ENCODE measurements at regions not wholly inside any gene's neighbourhood (a gene's known extent, or its start where the extent isn't known, plus 50 kb on each side); places are given as distances from the start of the nearest gene placed in this dataset.

DNA sequence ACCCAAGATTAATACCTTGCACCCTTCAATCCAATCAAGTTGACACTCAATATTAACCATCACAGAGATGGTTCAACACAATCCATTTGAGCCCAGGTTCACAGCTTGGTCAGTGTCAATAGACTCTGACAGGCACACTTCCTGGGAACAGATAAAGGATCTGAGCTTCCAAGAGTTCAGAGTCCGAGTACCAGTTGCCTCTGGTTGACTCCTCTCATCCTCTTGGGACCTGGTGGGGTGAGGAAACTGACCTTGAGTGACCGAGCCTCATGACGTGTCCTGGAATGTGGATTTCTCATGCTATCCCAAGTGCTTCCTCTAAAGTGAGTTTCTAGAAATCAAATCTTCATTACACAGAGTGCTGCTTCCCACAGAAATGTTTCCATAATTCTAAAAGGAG, 162.0 kb downstream of the CYP26A1 start:
- Histone ChIP-seq H3K27ac (no peak overlapping the region), H3K27me3 (no peaks in the 10 kb centered on the region), H3K4me3 (no peak overlapping the region), H3K36me3 (no peaks in the 10 kb centered on the region), H3K9me3 (no peaks in the 10 kb centered on the region), H3K4me1 (no peaks in the 10 kb centered on the region)
- no peak for DNase-seq (ENCODE audit: low spot score in 2 of 2)
- TF ChIP-seq, protein P1, sequence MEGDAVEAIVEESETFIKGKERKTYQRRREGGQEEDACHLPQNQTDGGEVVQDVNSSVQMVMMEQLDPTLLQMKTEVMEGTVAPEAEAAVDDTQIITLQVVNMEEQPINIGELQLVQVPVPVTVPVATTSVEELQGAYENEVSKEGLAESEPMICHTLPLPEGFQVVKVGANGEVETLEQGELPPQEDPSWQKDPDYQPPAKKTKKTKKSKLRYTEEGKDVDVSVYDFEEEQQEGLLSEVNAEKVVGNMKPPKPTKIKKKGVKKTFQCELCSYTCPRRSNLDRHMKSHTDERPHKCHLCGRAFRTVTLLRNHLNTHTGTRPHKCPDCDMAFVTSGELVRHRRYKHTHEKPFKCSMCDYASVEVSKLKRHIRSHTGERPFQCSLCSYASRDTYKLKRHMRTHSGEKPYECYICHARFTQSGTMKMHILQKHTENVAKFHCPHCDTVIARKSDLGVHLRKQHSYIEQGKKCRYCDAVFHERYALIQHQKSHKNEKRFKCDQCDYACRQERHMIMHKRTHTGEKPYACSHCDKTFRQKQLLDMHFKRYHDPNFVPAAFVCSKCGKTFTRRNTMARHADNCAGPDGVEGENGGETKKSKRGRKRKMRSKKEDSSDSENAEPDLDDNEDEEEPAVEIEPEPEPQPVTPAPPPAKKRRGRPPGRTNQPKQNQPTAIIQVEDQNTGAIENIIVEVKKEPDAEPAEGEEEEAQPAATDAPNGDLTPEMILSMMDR (IDR thresholded peaks at IDR 0.05) = no peak
- no peak for TF ChIP-seq POLR2AphosphoS5 (IDR thresholded peaks at IDR 0.05)
- intact Hi-C loops (cut with DNase I; ENCODE audit: low total_unique reads) = no loop called here

DNA sequence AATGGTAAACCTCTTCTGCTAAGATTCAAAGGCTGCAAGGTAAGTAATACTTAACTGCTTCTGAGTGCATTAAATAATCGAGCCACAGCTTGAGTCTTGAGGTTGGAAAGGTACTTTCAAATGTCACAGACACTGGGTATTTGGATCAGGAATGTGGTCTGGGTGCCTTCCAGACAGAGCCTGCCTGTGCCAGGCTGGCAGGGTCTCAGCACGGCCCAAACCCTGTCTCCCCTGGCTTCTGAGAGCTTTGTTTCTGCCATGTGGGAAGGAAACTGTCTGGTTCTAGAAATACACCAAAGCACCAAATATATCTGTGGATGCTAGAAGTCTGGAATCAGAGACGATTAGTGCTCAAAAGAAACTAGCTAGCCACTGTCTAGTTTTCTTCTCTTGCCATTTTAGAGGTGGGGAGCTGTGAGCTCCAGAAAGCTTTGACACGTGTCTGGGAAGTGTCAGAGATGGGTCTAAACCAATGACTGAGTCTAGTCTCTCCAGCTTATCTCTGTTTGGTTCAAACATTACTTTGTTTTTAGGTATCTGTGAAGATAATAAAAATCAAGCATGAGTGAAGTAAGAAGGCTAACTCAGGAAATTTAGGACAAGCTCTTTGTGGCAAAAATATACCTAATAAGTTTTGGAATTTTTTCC, 162.8 kb downstream of the CYP26A1 start:
- Histone ChIP-seq H3K27ac (no peak overlapping the region), H3K36me3 (no peaks in the 10 kb centered on the region), H3K4me3 (no peak overlapping the region), H3K9me3 (no peaks in the 10 kb centered on the region), H3K27me3 (no peaks in the 10 kb centered on the region), H3K4me1 (no peaks in the 10 kb centered on the region)
- intact Hi-C loops (cut with DNase I; ENCODE audit: low total_unique reads) = no loop called here
- DNase-seq (ENCODE audit: low spot score in 2 of 2) = no peak
- TF ChIP-seq, protein P1 (IDR thresholded peaks at IDR 0.05) = no peak
- TF ChIP-seq POLR2AphosphoS5 (IDR thresholded peaks at IDR 0.05) (no peak), POLR2A (IDR thresholded peaks at IDR 0.05) (no peak)

DNA sequence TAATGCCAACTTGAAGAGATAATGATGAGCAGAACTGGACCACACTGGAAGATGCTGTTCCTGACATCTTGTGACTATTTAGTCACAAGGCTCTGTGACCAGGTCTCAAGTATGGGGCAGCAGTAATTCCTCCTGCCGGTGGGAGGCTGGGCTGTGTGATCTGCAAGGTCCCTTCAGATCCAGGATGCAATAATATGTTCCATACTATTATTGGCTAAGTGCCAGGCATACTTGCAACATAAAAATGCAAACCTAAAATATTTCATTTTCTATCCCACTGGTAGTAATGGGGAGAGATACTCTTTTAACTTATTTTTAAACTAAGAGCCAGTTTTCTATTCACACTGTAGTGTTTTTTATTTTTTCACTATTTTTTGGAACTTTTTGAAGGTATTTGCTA, 171.5 kb downstream of the CYP26A1 start:
- intact Hi-C loops (cut with DNase I; ENCODE audit: low total_unique reads) = no loop called here
- H3K27me3 ChIP-seq = no peaks in the 10 kb centered on the region
- H3K4me1 ChIP-seq = no peaks in the 10 kb centered on the region
- H3K4me3 ChIP-seq = no peak overlapping the region
- no peaks in the 10 kb centered on the region for H3K9me3 ChIP-seq
- no peak overlapping the region for H3K27ac ChIP-seq
- no peak for DNase-seq (ENCODE audit: low spot score in 2 of 2)
- no peaks in the 10 kb centered on the region for H3K36me3 ChIP-seq
- TF ChIP-seq POLR2AphosphoS5 (IDR thresholded peaks at IDR 0.05) (no peak), POLR2A (IDR thresholded peaks at IDR 0.05) (no peak)
- TF ChIP-seq, protein P1 (IDR thresholded peaks at IDR 0.05) = no peak

DNA sequence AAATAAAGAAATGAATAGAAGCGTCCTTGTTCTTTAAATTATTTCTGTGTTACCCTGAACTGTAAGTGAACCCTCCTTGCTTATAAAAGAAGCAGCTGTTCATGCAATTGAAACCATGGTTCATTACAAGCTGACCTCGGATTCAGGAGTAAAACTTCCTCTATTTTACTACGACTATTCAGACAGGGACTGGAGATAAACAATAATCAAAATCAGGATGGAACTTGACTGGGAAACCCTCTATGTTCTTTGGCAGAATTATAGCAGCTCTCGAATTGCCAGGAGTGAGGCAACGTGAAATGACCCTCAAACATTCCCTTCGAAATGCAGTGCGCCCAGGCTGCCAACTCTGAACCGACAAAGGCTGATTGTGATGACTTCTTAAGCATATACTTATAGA, 172.1 kb downstream of the CYP26A1 start:
- no peaks in the 10 kb centered on the region for H3K9me3 ChIP-seq
- peak in 1 of 2 donors; percentile 23 for DNase-seq (ENCODE audit: low spot score in 2 of 2)
- intact Hi-C loops (cut with DNase I; ENCODE audit: low total_unique reads) = no loop called here
- TF ChIP-seq POLR2A (IDR thresholded peaks at IDR 0.05) (no peak), POLR2AphosphoS5 (IDR thresholded peaks at IDR 0.05) (no peak)
- TF ChIP-seq, protein P1 (IDR thresholded peaks at IDR 0.05) = no peak
- H3K4me1 ChIP-seq = no peaks in the 10 kb centered on the region
- no peaks in the 10 kb centered on the region for H3K36me3 ChIP-seq
- no peaks in the 10 kb centered on the region for H3K27me3 ChIP-seq
- peak overlapping the region in 1 of 2 donors; percentile 25 for H3K27ac ChIP-seq
- no peak overlapping the region for H3K4me3 ChIP-seq

DNA sequence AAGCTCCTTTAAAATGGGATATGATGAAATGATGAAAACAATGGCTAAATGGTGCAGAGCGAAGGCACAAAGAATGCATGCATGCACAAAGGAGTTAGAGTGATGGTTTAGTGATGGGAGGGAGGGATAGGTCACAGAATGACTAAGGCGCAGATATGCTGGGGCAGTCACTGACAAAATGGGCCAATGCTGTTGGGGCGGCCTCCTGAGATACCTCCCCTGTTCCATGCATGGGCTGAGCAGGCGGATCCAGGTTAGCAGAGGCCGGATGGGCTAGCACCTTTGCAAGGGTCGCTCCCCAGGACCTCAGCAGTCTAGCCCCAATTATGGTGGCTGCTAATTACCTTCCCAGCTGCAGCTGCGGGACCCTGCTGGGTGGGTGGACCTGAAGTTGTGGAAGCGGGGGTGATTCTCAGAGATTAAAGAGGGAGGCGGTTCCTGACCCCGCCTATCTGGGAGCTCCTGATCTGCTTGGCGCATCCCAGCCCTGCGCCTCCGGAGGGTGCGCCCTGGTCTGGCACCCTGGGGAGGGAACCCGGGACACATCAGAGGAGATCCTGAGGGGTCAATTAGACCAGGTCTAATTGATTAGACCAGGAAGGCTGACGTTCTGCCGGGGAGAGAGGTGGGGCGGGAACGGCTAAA, 175.0 kb downstream of the CYP26A1 start:
- intact Hi-C loops (cut with DNase I; ENCODE audit: low total_unique reads) = no loop called here
- H3K36me3 ChIP-seq = no peaks in the 10 kb centered on the region
- no peak for DNase-seq (ENCODE audit: low spot score in 2 of 2)
- no peak overlapping the region for H3K27ac ChIP-seq
- no peaks in the 10 kb centered on the region for H3K4me1 ChIP-seq
- H3K9me3 ChIP-seq = no peaks in the 10 kb centered on the region
- H3K27me3 ChIP-seq = no peaks in the 10 kb centered on the region
- TF ChIP-seq POLR2A (IDR thresholded peaks at IDR 0.05) (no peak), POLR2AphosphoS5 (IDR thresholded peaks at IDR 0.05) (no peak)
- H3K4me3 ChIP-seq = no peak overlapping the region

Measured in breast epithelium (tissue), 4 donors.